Stomach (tissue), 8 donors: ENCODE measurements at regions not wholly inside any gene's neighbourhood (a gene's known extent, or its start where the extent isn't known, plus 50 kb on each side); places are given as distances from the start of the nearest gene placed in this dataset.
"Not testable (repeated sequence)": the region's sequence is repeated elsewhere in the genome, so short reads cannot be mapped to it uniquely, and the experiment has no call there.

Experiments
- DNase-seq, 2 donors: peaks; one replicate each; pipeline versions ENCODE4 v3.0.0 to v3.0.0-alpha.2; 2013 to 2019
- H3K27ac ChIP-seq, 5 donors: fragments of 200-600 bp in 4 of 5; sonication (generic) in 4 of 5; one replicate each; pipeline ENCODE4 v1.5.1; 2013 to 2019; ENCODE audit warnings: mild to moderate bottlenecking in 1 of 5, moderate library complexity in 1 of 5
- H3K27me3 ChIP-seq, 3 donors: fragments of 200-600 bp; sonication (generic); one replicate each; pipeline ENCODE4 v1.5.1; 2017 to 2019; ENCODE audit warnings: mixed run types in 1 of 3
- H3K36me3 ChIP-seq, 4 donors: fragments of 200-600 bp; sonication (generic); 1 replicate in 3 of 4; 2 replicates in 1 of 4; pipeline ENCODE4 v1.5.1; 2016 to 2019
- H3K4me1 ChIP-seq, 4 donors: fragments of 200-600 bp; sonication (generic); one replicate each; pipeline ENCODE4 v1.5.1; 2016 to 2019
- H3K4me3 ChIP-seq, 4 donors: fragments of 200-600 bp; sonication (generic) in 3 of 4; one replicate each; pipeline ENCODE4 v1.5.1; 2016 to 2019; ENCODE audit warnings: mild to moderate bottlenecking in 1 of 4
- H3K9me3 ChIP-seq, 4 donors: fragments of 200-600 bp; sonication (generic); one replicate each; pipeline ENCODE4 v1.5.1; 2016 to 2019
- EP300 ChIP-seq: sonication (generic); formaldehyde crosslinking; IDR thresholded peaks from one replicate; pipeline ENCODE4 v1.6.1; 2017; ENCODE audit warnings: antibody characterized with exemption
- POLR2A ChIP-seq, 4 donors: fragments of 450-650 bp; IDR thresholded peaks; one replicate each; pipeline ENCODE4 v1.6.1; 2016; ENCODE audit warnings: antibody characterized with exemption in 4 of 4, control low read depth in 2 of 4, mild to moderate bottlenecking in 1 of 4, moderate library complexity in 1 of 4
- POLR2AphosphoS5 ChIP-seq, 3 donors: sonication (generic); formaldehyde crosslinking; IDR thresholded peaks; one replicate each; pipeline ENCODE4 v1.6.1; 2016; ENCODE audit warnings: antibody characterized with exemption in 3 of 3
- WGBS, 5 donors: extraction: QIAGEN DNeasy Blood & Tissue Kit in 3 of 5; methylation state at CpG; one replicate each; pipeline versions ENCODE4 v1.1.5 to v1.1.7; 2013 to 2018; 5-methylcytosine and 5-hydroxymethylcytosine counted together
- intact Hi-C: fragments of 100-400 bp; cut with DNase I; formaldehyde crosslinking; loops from one replicate; pipeline ENCODE4 v1.15.1; 2023; ENCODE audit warnings: low total_unique reads
- TF ChIP-seq, protein P1 (sequence below), 7 experiments: fragments of 450-650 bp in 4 of 7; fragments of 200-600 bp in 3 of 7; sonication (generic) in 3 of 7; IDR thresholded peaks; one replicate each; pipeline ENCODE4 v1.5.1; 2016 to 2019; ENCODE audit warnings: antibody characterized with exemption in 7 of 7, control low read depth in 2 of 7, mild to moderate bottlenecking in 1 of 7
- donor health status: healthy with polysubstance abuse.
- donor health status: Bipolar disorder and iron deficiency.
- donor health status: healthy.

- 52 to 63% (median 56%) methylated on average over 4 of the region's 4 CpGs for WGBS, 5 donors
- H3K36me3 ChIP-seq: no peaks in the 10 kb centered on the region
Observed at GRCh38 chr7:28330384-28331070, 81.8 kb upstream of the CREB5 start.

DNA sequence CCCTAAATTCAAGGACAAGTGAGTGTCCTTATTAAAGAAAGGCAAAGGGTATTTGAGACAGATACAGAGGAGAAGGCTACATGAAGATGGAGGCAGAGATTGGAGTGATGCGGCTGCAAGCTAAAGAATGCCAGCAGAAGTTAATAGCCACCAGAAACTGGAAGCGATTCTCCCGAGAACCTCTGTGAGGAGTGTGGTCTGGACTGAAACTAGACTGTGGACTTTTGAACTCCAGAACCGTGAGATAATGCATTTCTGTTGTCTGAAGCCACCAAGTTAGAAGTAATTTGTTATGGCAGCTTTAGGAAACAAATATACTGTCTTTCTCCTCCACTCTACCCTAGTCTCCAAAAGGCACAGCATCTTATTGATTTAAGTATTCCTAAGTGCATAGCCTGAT is 80.3 kb upstream of the CREB5 start:
- intact Hi-C loops: no loop called here
- Histone ChIP-seq H3K36me3 (no peaks in the 10 kb centered on the region), H3K27ac (no peak overlapping the region), H3K9me3 (peaks cover 0 to 16% (median 3%) of the 10 kb centered on the region in 4 donors), H3K27me3 (no peaks in the 10 kb centered on the region), H3K4me1 (peaks cover 0 to 4% (median 0%) of the 10 kb centered on the region in 4 donors), H3K4me3 (no peak overlapping the region)
- 77 to 80% (median 78%) methylated on average over 4 of the region's 4 CpGs for WGBS, 5 donors
- TF ChIP-seq EP300: no peak
- TF ChIP-seq POLR2A (IDR thresholded peaks at IDR 0.05): no peak
- TF ChIP-seq, protein P1, sequence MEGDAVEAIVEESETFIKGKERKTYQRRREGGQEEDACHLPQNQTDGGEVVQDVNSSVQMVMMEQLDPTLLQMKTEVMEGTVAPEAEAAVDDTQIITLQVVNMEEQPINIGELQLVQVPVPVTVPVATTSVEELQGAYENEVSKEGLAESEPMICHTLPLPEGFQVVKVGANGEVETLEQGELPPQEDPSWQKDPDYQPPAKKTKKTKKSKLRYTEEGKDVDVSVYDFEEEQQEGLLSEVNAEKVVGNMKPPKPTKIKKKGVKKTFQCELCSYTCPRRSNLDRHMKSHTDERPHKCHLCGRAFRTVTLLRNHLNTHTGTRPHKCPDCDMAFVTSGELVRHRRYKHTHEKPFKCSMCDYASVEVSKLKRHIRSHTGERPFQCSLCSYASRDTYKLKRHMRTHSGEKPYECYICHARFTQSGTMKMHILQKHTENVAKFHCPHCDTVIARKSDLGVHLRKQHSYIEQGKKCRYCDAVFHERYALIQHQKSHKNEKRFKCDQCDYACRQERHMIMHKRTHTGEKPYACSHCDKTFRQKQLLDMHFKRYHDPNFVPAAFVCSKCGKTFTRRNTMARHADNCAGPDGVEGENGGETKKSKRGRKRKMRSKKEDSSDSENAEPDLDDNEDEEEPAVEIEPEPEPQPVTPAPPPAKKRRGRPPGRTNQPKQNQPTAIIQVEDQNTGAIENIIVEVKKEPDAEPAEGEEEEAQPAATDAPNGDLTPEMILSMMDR (IDR thresholded peaks at IDR 0.05): no peak
- no peak for TF ChIP-seq POLR2AphosphoS5 (IDR thresholded peaks at IDR 0.05)
- DNase-seq: no peak

More at GRCh38 chr7:28330384-28331070, 81.8 kb upstream of the CREB5 start:
- intact Hi-C loops: no loop called here
- no peak overlapping the region for H3K4me3 ChIP-seq
- H3K27ac ChIP-seq: no peak overlapping the region
- DNase-seq: no peak
- H3K4me1 ChIP-seq: peaks cover 0 to 4% (median 0%) of the 10 kb centered on the region in 4 donors
- H3K27me3 ChIP-seq: no peaks in the 10 kb centered on the region
- no peak for TF ChIP-seq EP300
- TF ChIP-seq POLR2A (IDR thresholded peaks at IDR 0.05): no peak
- no peak for TF ChIP-seq POLR2AphosphoS5 (IDR thresholded peaks at IDR 0.05)
- TF ChIP-seq, protein P1 (IDR thresholded peaks at IDR 0.05): no peak
- peaks cover 0 to 16% (median 3%) of the 10 kb centered on the region in 4 donors for H3K9me3 ChIP-seq

DNA sequence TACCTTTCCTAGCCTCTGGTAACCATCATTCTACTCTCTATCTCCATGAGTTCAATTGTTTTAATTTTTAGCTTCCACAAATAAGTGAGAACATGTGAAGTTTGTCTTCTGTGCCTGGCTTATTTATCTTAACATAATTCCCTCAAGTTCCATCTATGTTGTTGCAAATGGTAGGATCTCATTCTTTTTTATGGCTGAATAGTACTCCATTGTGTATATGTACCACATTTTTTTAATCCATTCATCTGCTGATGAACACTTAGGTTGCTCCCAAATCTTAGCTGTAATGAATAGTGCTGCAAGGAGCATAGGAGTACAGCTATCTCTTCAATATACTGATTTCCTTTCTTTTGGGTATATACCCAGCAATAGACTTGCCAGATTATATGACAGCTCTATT is 78.8 kb upstream of the CREB5 start:
- H3K36me3 ChIP-seq, H3K27ac ChIP-seq, intact Hi-C loops, H3K4me1 ChIP-seq, DNase-seq, H3K4me3 ChIP-seq, H3K27me3 ChIP-seq: not testable (repeated sequence)
- peaks cover 0 to 16% (median 3%) of the 10 kb centered on the region in 4 donors for H3K9me3 ChIP-seq

DNA sequence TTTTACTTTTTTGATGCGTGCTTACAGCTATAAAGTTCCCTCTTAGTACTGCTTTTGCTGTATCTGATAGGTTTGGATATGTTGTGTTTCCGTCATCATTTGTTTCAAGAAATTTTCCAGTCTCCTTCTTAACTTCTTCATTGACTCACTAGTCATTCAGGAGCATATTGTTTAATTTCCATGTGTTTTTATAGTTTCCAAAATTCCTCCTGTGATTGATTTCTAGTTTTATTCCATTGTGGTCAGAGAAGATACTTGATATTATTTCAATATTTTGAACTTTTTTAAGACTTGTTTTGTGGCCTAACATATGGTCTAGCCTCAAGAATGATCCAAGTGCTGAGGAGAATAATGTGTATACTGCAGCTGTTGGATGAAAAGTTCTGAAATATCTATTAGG is 75.5 kb upstream of the CREB5 start:
- Histone ChIP-seq H3K27ac (no peak overlapping the region), H3K4me3 (no peak overlapping the region), H3K27me3 (no peaks in the 10 kb centered on the region), H3K36me3 (no peaks in the 10 kb centered on the region), H3K4me1 (no peaks in the 10 kb centered on the region), H3K9me3 (peaks cover 0 to 16% (median 5%) of the 10 kb centered on the region in 4 donors)
- DNase-seq: no peak
- intact Hi-C loops: no loop called here
- 88 to 98% (median 94%) methylated on average over 2 of the region's 2 CpGs for WGBS, 5 donors
- TF ChIP-seq, protein P1 (IDR thresholded peaks at IDR 0.05): no peak
- TF ChIP-seq POLR2AphosphoS5 (IDR thresholded peaks at IDR 0.05): no peak
- TF ChIP-seq POLR2A (IDR thresholded peaks at IDR 0.05): no peak
- no peak for TF ChIP-seq EP300

GRCh38 chr7:28338041-28338440 is 74.3 kb upstream of the CREB5 start:
- no peak for TF ChIP-seq POLR2A (IDR thresholded peaks at IDR 0.05)
- TF ChIP-seq POLR2AphosphoS5 (IDR thresholded peaks at IDR 0.05): no peak
- TF ChIP-seq, protein P1 (IDR thresholded peaks at IDR 0.05): no peak
- no peak for TF ChIP-seq EP300
- no peaks in the 10 kb centered on the region for H3K4me1 ChIP-seq
- H3K27me3 ChIP-seq: no peaks in the 10 kb centered on the region
- intact Hi-C loops: no loop called here
- H3K4me3 ChIP-seq: no peak overlapping the region
- H3K36me3 ChIP-seq: no peaks in the 10 kb centered on the region
- H3K9me3 ChIP-seq: peaks cover 0 to 16% (median 5%) of the 10 kb centered on the region in 4 donors
- DNase-seq: no peak
- WGBS, 5 donors: 63 to 78% (median 65%) methylated on average over 3 of the region's 3 CpGs
- H3K27ac ChIP-seq: no peak overlapping the region
